GM12878 (cell line): ENCODE measurements at regions not wholly inside any gene's neighbourhood (a gene's known extent, or its start where the extent isn't known, plus 50 kb on each side); places are given as distances from the start of the nearest gene placed in this dataset.

ENCODE experiments used
- ATAC-seq: fragments of 200-7000 bp; cut with Tn5 transposase; 3 replicates; pipeline ENCODE4 v1.9.1; 2020; ENCODE audit warnings: mild to moderate bottlenecking, moderate library complexity
- BruUV-seq: library from RNA; stranded (reverse); fragments of 400-500 nt; replicated peaks from 2 replicates; lab custom pipeline; 2021; lab: Mats Ljungman, UMichigan
- CTCF ChIA-PET: fragments of 300-600 bp; sonication (Branson Sonifier 250); formaldehyde crosslinking; extraction: SDS; loops from one replicate; lab custom pipeline; 2021; ENCODE audit warnings: inconsistent platforms; lab: Yijun Ruan, JAX
- POLR2A ChIA-PET: fragments of 350-600 bp; formaldehyde crosslinking; extraction: SDS; loops from one replicate; lab custom pipeline; 2021; ENCODE audit warnings: inconsistent platforms; lab: Charles Lee
- RAD21 ChIA-PET: fragments of 300-600 bp; sonication (Branson Sonifier 250); formaldehyde crosslinking; loops from one replicate; lab custom pipeline; 2023; ENCODE audit warnings: antibody characterized with exemption; ENCODE audit not compliant: unreplicated experiment; lab: Charles Lee
- SMC1A ChIA-PET: fragments of 300-600 bp; sonication (Branson Sonifier 250); formaldehyde crosslinking; loops from one replicate; lab custom pipeline; 2023; ENCODE audit not compliant: unreplicated experiment, uncharacterized antibody; lab: Charles Lee
- DNase-seq: peaks from one replicate; pipeline ENCODE4 v3.0.0-alpha.2; 2011; ENCODE audit warnings: low read depth, low spot score
- FAIRE-seq: peaks from 3 replicates; lab custom pipeline; 2011; peaks lifted over from hg19 to GRCh38; lab: Jason Lieb, UNC
- H2AFZ ChIP-seq: 2 replicates; pipeline ENCODE4 v1.6.0; 2011; ENCODE audit warnings: low read depth, low read length, control low read depth; ENCODE audit not compliant: control insufficient read depth
- H3K27ac ChIP-seq: 2 replicates; pipeline ENCODE4 v1.5.1; 2011; ENCODE audit warnings: control low read depth; ENCODE audit not compliant: control insufficient read depth, insufficient read depth
- H3K27me3 ChIP-seq, 2 experiments: replicated peaks in 1 of 2; 2 replicates each; pipeline versions ENCODE4 v1.6.0 to v1.6.1; 2011; ENCODE audit warnings: low read length in 1 of 2; ENCODE audit not compliant: control insufficient read depth in 2 of 2, insufficient read depth in 2 of 2
- H3K36me3 ChIP-seq, 2 experiments: 2 replicates each; pipeline ENCODE4 v1.5.1; 2011; ENCODE audit warnings: low read length in 1 of 2; ENCODE audit not compliant: control insufficient read depth in 2 of 2, insufficient read depth in 2 of 2
- H3K4me1 ChIP-seq: 2 replicates; pipeline ENCODE4 v1.6.1; 2011; ENCODE audit warnings: mild to moderate bottlenecking, low read length, moderate library complexity, mixed read lengths; ENCODE audit not compliant: control insufficient read depth, insufficient read depth
- H3K4me2 ChIP-seq: 2 replicates; pipeline ENCODE4 v1.6.0; 2011; ENCODE audit warnings: control low read depth; ENCODE audit not compliant: control insufficient read depth, insufficient read depth
- H3K4me3 ChIP-seq: fragments of 200-600 bp; sonication (generic); 2 replicates; pipeline ENCODE4 v1.5.1; 2016
- H3K79me2 ChIP-seq: 2 replicates; pipeline ENCODE4 v1.6.0; 2011; ENCODE audit warnings: low read length; ENCODE audit not compliant: control insufficient read depth, insufficient read depth
- H3K9ac ChIP-seq: 2 replicates; pipeline ENCODE4 v1.8.0; 2011; ENCODE audit warnings: low read length, control low read depth, mixed read lengths; ENCODE audit not compliant: control insufficient read depth, insufficient read depth
- H3K9me3 ChIP-seq: replicated peaks from 3 replicates; pipeline ENCODE4 v1.5.1; 2011; ENCODE audit warnings: mild to moderate bottlenecking, low read length; ENCODE audit not compliant: control insufficient read depth, insufficient read depth
- H4K20me1 ChIP-seq: 2 replicates; pipeline ENCODE4 v1.6.0; 2011; ENCODE audit not compliant: control insufficient read depth, insufficient read depth
- BHLHE40 ChIP-seq, 2 experiments: fragments of 450-650 bp in 1 of 2; IDR thresholded peaks; 2 replicates each; pipeline ENCODE4 v1.6.1; 2011 to 2017; ENCODE audit warnings: low read depth in 2 of 2, borderline replicate concordance in 1 of 2, improper control_type of control experiment in 1 of 2, low read length in 1 of 2, mild to moderate bottlenecking in 1 of 2
- CBFB ChIP-seq: IDR thresholded peaks from 2 replicates; pipeline ENCODE4 v1.6.1; 2016; ENCODE audit warnings: antibody characterized with exemption, low read depth
- CEBPB ChIP-seq, 2 experiments: fragments of 150-350 bp in 1 of 2; IDR thresholded peaks; 2 replicates each; pipeline ENCODE4 v1.6.1; 2012 to 2014; ENCODE audit warnings: low read depth in 2 of 2, low read length in 2 of 2, borderline replicate concordance in 1 of 2, inconsistent platforms in 1 of 2
- ELK1 ChIP-seq: IDR thresholded peaks from 2 replicates; pipeline ENCODE4 v1.6.1; 2012; ENCODE audit warnings: low read depth, low read length, improper control_type of control experiment
- EZH2 ChIP-seq: IDR thresholded peaks from 2 replicates; pipeline ENCODE4 v1.6.1; 2012; ENCODE audit warnings: low read depth, mild to moderate bottlenecking, control low read depth, inconsistent platforms, low read length, borderline replicate concordance; ENCODE audit not compliant: control insufficient read depth
- FOS ChIP-seq: IDR thresholded peaks from 3 replicates; pipeline ENCODE4 v1.6.1; 2011; ENCODE audit warnings: borderline replicate concordance; ENCODE audit not compliant: insufficient read length; ENCODE audit errors: extremely low read depth
- JUNB ChIP-seq: IDR thresholded peaks from 2 replicates; pipeline ENCODE4 v1.6.1; 2016; ENCODE audit warnings: antibody characterized with exemption, mild to moderate bottlenecking
- PAX8 ChIP-seq: fragments of 450-650 bp; IDR thresholded peaks from 2 replicates; pipeline ENCODE4 v1.6.1; 2017; ENCODE audit warnings: mild to moderate bottlenecking, moderate library complexity
- RB1 ChIP-seq: fragments of 450-650 bp; formaldehyde crosslinking; IDR thresholded peaks from 2 replicates; pipeline ENCODE4 v1.6.1; 2017; ENCODE audit warnings: mild to moderate bottlenecking, borderline replicate concordance
- SIN3A ChIP-seq: IDR thresholded peaks from 2 replicates; pipeline ENCODE4 v1.6.1; 2012; ENCODE audit warnings: low read depth, low read length, improper control_type of control experiment
- SKIL ChIP-seq: fragments of 450-650 bp; IDR thresholded peaks from 2 replicates; pipeline ENCODE4 v1.6.1; 2017; ENCODE audit warnings: mild to moderate bottlenecking, low read depth, inconsistent platforms; ENCODE audit not compliant: poor library complexity, severe bottlenecking
- SREBF2 ChIP-seq: IDR thresholded peaks from 2 replicates; pipeline ENCODE4 v1.6.1; 2012; ENCODE audit warnings: mild to moderate bottlenecking, low read length
- TCF12 ChIP-seq: IDR thresholded peaks from 2 replicates; pipeline ENCODE4 v1.6.1; 2011; ENCODE audit warnings: low read depth, mild to moderate bottlenecking, low read length
- ZBTB4 ChIP-seq: fragments of 450-650 bp; formaldehyde crosslinking; IDR thresholded peaks from 2 replicates; pipeline ENCODE4 v1.4.0; 2022; ENCODE audit warnings: mild to moderate bottlenecking, moderate library complexity
- ZNF207 ChIP-seq: fragments of 450-650 bp; IDR thresholded peaks from 2 replicates; pipeline ENCODE4 v1.6.1; 2014; ENCODE audit warnings: antibody characterized with exemption, mild to moderate bottlenecking, borderline replicate concordance
- ZNF622 ChIP-seq: fragments of 450-650 bp; IDR thresholded peaks from 2 replicates; pipeline ENCODE4 v1.6.1; 2017; ENCODE audit warnings: mild to moderate bottlenecking, inconsistent platforms
- WGBS: methylation state at CpG from one replicate; pipeline ENCODE4 v1.1.6; 2016; ENCODE audit warnings: low lambda C conversion rate; ENCODE audit not compliant: insufficient replicate concordance, insufficient coverage; ENCODE audit errors: missing lambda C conversion rate; 5-methylcytosine and 5-hydroxymethylcytosine counted together
- in situ Hi-C: fragments of 300-500 bp; cut with MboI; formaldehyde crosslinking; loops from 9 replicates; pipeline ENCODE4 v1.14.3; 2018; ENCODE audit warnings: mixed read lengths
- intact Hi-C: fragments of 100-400 bp; cut with micrococcal nuclease; formaldehyde crosslinking; loops from one replicate; pipeline ENCODE4 v1.14.2; 2022; ENCODE audit not compliant: unreplicated experiment

GRCh38 chr5:162699361-162699760, 631.8 kb downstream of the GABRG2 start:
- in situ Hi-C loops (no loop called here), intact Hi-C loops (no loop called here)
- 10% methylated on average over 4 of the region's 4 CpGs for WGBS
- POLR2A ChIA-PET, result no interaction called here
- Histone ChIP-seq H3K27ac (no peak overlapping the region), H3K4me2 (no peak overlapping the region), H3K4me1 (no peaks in the 10 kb centered on the region), H3K36me3 (no peaks in the 10 kb centered on the region), H3K4me3 (no peak overlapping the region), H3K9me3 (no peaks in the 10 kb centered on the region), H4K20me1 (no peaks in the 10 kb centered on the region), H3K9ac (no peak overlapping the region), H3K79me2 (no peaks in the 10 kb centered on the region), H3K27me3 (no peaks in the 10 kb centered on the region), H2AFZ (no peak overlapping the region)
- CTCF ChIA-PET, result interaction anchor here (0.6 to 1.4 kb wide), 9 partner anchors 367 to 1156 kb away, joined by 3 to 9 read pairs (median 4); no protein-coding TSS in a partner anchor
- FAIRE-seq, result no peak
- no TSS peak for BruUV-seq
- SMC1A ChIA-PET, result interaction anchor here (1.0 to 1.4 kb wide), 2 partner anchors 490 to 733 kb away, joined by 3 to 8 read pairs; no protein-coding TSS in a partner anchor
- ATAC-seq, result no peak
- TF ChIP-seq EZH2, result no peak
- no peak for TF ChIP-seq CEBPB (IDR thresholded peaks at IDR 0.05; ENCODE audit: borderline replicate concordance in 1 of 2, low read depth in 2 of 2, low read length in 2 of 2)
- no peak for TF ChIP-seq FOS
- TF ChIP-seq ELK1, result no peak
- TF ChIP-seq BHLHE40 (IDR thresholded peaks at IDR 0.05; ENCODE audit: borderline replicate concordance in 1 of 2, low read depth in 2 of 2, low read length in 1 of 2), result no peak
- no peak for TF ChIP-seq CBFB
- TF ChIP-seq SIN3A, result no peak
- TF ChIP-seq JUNB, result no peak
- no peak for TF ChIP-seq ZBTB4
- no peak for TF ChIP-seq SREBF2
- no peak for TF ChIP-seq PAX8
- no peak for TF ChIP-seq ZNF207
- TF ChIP-seq RB1, result no peak
- TF ChIP-seq TCF12, result no peak
- TF ChIP-seq ZNF622, result no peak
- no peak for TF ChIP-seq SKIL
- RAD21 ChIA-PET, result interaction anchor here (1.4 kb wide), 1 partner anchor 733 kb away, joined by 5 read pairs; no protein-coding TSS in a partner anchor
- DNase-seq, result no peak
